Left ventricle myocardium inferior (tissue), 1 donor: ENCODE measurements at regions not wholly inside any gene's neighbourhood (a gene's known extent, or its start where the extent isn't known, plus 50 kb on each side); places are given as distances from the start of the nearest gene placed in this dataset.
A peak's percentile ranks its signal among the peaks of the same experiment; 100 is the strongest.

ENCODE experiments used
- DNase-seq: peaks from one replicate; pipeline ENCODE4 v3.0.0-alpha.2; 2020
- H3K27ac ChIP-seq: fragments of 200-600 bp; replicated peaks from 2 replicates; pipeline ENCODE4 v1.8.0; 2021
- H3K27me3 ChIP-seq: fragments of 200-600 bp; 2 replicates; pipeline ENCODE4 v1.8.0; 2021; ENCODE audit warnings: low read depth
- H3K36me3 ChIP-seq: fragments of 200-600 bp; 2 replicates; pipeline ENCODE4 v1.8.0; 2021
- H3K4me1 ChIP-seq: fragments of 200-600 bp; 2 replicates; pipeline ENCODE4 v1.8.0; 2021
- H3K4me3 ChIP-seq: fragments of 200-600 bp; 2 replicates; pipeline ENCODE4 v1.8.0; 2021; ENCODE audit warnings: mild to moderate bottlenecking, moderate library complexity
- H3K9me3 ChIP-seq: fragments of 200-600 bp; replicated peaks from 2 replicates; pipeline ENCODE4 v1.8.0; 2021
- CTCF ChIP-seq: fragments of 200-600 bp; IDR thresholded peaks from 2 replicates; pipeline ENCODE4 v1.8.0; 2021; ENCODE audit warnings: antibody characterized with exemption, mild to moderate bottlenecking, borderline replicate concordance
- intact Hi-C: fragments of 100-400 bp; cut with micrococcal nuclease; formaldehyde crosslinking; loops from one replicate; pipeline ENCODE4 v1.11.0; 2022
- donor health status: DM: no; HTN: yes; CAD: no; lungs with severe emphysema.

GRCh38 chr3:154766765-154767503 lies 313.2 kb upstream of the MME start:
- no peak for TF ChIP-seq CTCF
- Histone ChIP-seq H3K36me3 (no peaks in the 10 kb centered on the region), H3K4me3 (no peak overlapping the region), H3K4me1 (no peaks in the 10 kb centered on the region), H3K9me3 (peaks cover 13% of the 10 kb centered on the region), H3K27ac (no peak overlapping the region), H3K27me3 (no peaks in the 10 kb centered on the region)
- intact Hi-C loops: no loop called here
- no peak for DNase-seq

- H3K4me1 ChIP-seq: no peaks in the 10 kb centered on the region
- no peaks in the 10 kb centered on the region for H3K36me3 ChIP-seq
- H3K27ac ChIP-seq: no peak overlapping the region
- intact Hi-C loops: no loop called here
- peaks cover 13% of the 10 kb centered on the region for H3K9me3 ChIP-seq
- no peak for DNase-seq
- H3K27me3 ChIP-seq: no peaks in the 10 kb centered on the region
- H3K4me3 ChIP-seq: no peak overlapping the region
- TF ChIP-seq CTCF: no peak
Measured at GRCh38 chr3:154764856-154765640, 315.1 kb upstream of the MME start.

GRCh38 chr3:154762486-154762885 lies 317.6 kb upstream of the MME start:
- TF ChIP-seq CTCF: no peak
- Histone ChIP-seq H3K4me3 (no peak overlapping the region), H3K4me1 (no peaks in the 10 kb centered on the region), H3K36me3 (no peaks in the 10 kb centered on the region), H3K27ac (no peak overlapping the region), H3K9me3 (peaks cover 13% of the 10 kb centered on the region), H3K27me3 (no peaks in the 10 kb centered on the region)
- intact Hi-C loops: no loop called here
- DNase-seq: no peak

- Histone ChIP-seq H3K9me3 (peaks cover 6% of the 10 kb centered on the region), H3K27me3 (no peaks in the 10 kb centered on the region), H3K4me1 (no peaks in the 10 kb centered on the region), H3K4me3 (no peak overlapping the region), H3K27ac (no peak overlapping the region), H3K36me3 (no peaks in the 10 kb centered on the region)
- intact Hi-C loops: no loop called here
- DNase-seq: no peak
- no peak for TF ChIP-seq CTCF
Measured at GRCh38 chr3:154759966-154760365, 320.2 kb upstream of the MME start.

- Histone ChIP-seq H3K36me3 (no peaks in the 10 kb centered on the region), H3K4me3 (no peak overlapping the region), H3K4me1 (no peaks in the 10 kb centered on the region), H3K9me3 (peaks cover 6% of the 10 kb centered on the region), H3K27me3 (no peaks in the 10 kb centered on the region), H3K27ac (no peak overlapping the region)
- intact Hi-C loops: no loop called here
- TF ChIP-seq CTCF: peak; percentile 58
- no peak for DNase-seq
Measured at GRCh38 chr3:154758109-154758868, 321.8 kb upstream of the MME start.
